Hematopoietic multipotent progenitor cell treated with erythropoietin and hydrocortisone succinate and interleukin-3 and kit ligand, for 6 days (in vitro differentiated cells): ENCODE measurements at regions not wholly inside any gene's neighbourhood (a gene's known extent, or its start where the extent isn't known, plus 50 kb on each side); places are given as distances from the start of the nearest gene placed in this dataset.

Experiments used
- DNase-seq: peaks from one replicate; pipeline ENCODE4 v3.0.0-alpha.2; 2015

GRCh38 chrX:137366018-137366633 is 199.8 kb upstream of the ZIC3 start:
- DNase-seq, result no peak

- DNase-seq, result no peak
Measured at GRCh38 chrX:137363559-137363958, 202.4 kb upstream of the ZIC3 start.

GRCh38 chrX:137362583-137362982 is 203.3 kb upstream of the ZIC3 start:
- no peak for DNase-seq

- DNase-seq, result no peak
Measured at GRCh38 chrX:137354851-137355250, 211.1 kb upstream of the ZIC3 start.

GRCh38 chrX:137353404-137353803 is 212.5 kb upstream of the ZIC3 start:
- DNase-seq, result no peak

GRCh38 chrX:137352101-137352660 is 213.7 kb upstream of the ZIC3 start:
- peak; percentile 1 for DNase-seq

- DNase-seq, result no peak
Measured at GRCh38 chrX:137342969-137343368, 223.0 kb upstream of the ZIC3 start.

- no peak for DNase-seq
Measured at GRCh38 chrX:137313627-137314026, 252.3 kb upstream of the ZIC3 start.

- no peak for DNase-seq
Measured at GRCh38 chrX:137305404-137305803, 260.5 kb upstream of the ZIC3 start.

- no peak for DNase-seq
Measured at GRCh38 chrX:137297167-137297566, 263.4 kb upstream of the GPR101 start.

GRCh38 chrX:137290011-137290410 is 256.2 kb upstream of the GPR101 start:
- DNase-seq, result no peak

- DNase-seq, result no peak
Measured at GRCh38 chrX:137287191-137287590, 253.4 kb upstream of the GPR101 start.

- no peak for DNase-seq
Measured at GRCh38 chrX:137286423-137286822, 252.6 kb upstream of the GPR101 start.

- no peak for DNase-seq
Measured at GRCh38 chrX:137278825-137279224, 245.0 kb upstream of the GPR101 start.

- no peak for DNase-seq
Measured at GRCh38 chrX:137263374-137263773, 229.6 kb upstream of the GPR101 start.

GRCh38 chrX:137245183-137245582 is 211.4 kb upstream of the GPR101 start:
- DNase-seq, result no peak

- DNase-seq, result no peak
Measured at GRCh38 chrX:137236837-137237236, 203.0 kb upstream of the GPR101 start.

- no peak for DNase-seq
Measured at GRCh38 chrX:137234651-137235402, 201.0 kb upstream of the GPR101 start.

GRCh38 chrX:137233478-137233877 is 199.7 kb upstream of the GPR101 start:
- no peak for DNase-seq

GRCh38 chrX:137227151-137227550 is 193.4 kb upstream of the GPR101 start:
- no peak for DNase-seq

GRCh38 chrX:137215467-137215866 is 181.7 kb upstream of the GPR101 start:
- DNase-seq, result no peak

GRCh38 chrX:137212078-137212632 is 178.4 kb upstream of the GPR101 start:
- DNase-seq, result no peak

- no peak for DNase-seq
Measured at GRCh38 chrX:137198040-137198439, 164.2 kb upstream of the GPR101 start.

GRCh38 chrX:137195991-137196390 is 162.2 kb upstream of the GPR101 start:
- no peak for DNase-seq
